Fibroblast of villous mesenchyme (primary cell): ENCODE measurements at regions not wholly inside any gene's neighbourhood (a gene's known extent, or its start where the extent isn't known, plus 50 kb on each side); places are given as distances from the start of the nearest gene placed in this dataset.

ENCODE experiments used
- DNase-seq: peaks from one replicate; pipeline ENCODE4 v3.0.0-alpha.2; 2010; ENCODE audit warnings: low read depth
- H3K4me3 ChIP-seq: 2 replicates; pipeline ENCODE4 v1.5.1; 2011; ENCODE audit warnings: low read depth, mild to moderate bottlenecking, low read length
- CTCF ChIP-seq: IDR thresholded peaks from 2 replicates; pipeline ENCODE4 v1.5.1; 2012; ENCODE audit warnings: low read depth, mild to moderate bottlenecking, low read length; ENCODE audit not compliant: insufficient read depth

DNA sequence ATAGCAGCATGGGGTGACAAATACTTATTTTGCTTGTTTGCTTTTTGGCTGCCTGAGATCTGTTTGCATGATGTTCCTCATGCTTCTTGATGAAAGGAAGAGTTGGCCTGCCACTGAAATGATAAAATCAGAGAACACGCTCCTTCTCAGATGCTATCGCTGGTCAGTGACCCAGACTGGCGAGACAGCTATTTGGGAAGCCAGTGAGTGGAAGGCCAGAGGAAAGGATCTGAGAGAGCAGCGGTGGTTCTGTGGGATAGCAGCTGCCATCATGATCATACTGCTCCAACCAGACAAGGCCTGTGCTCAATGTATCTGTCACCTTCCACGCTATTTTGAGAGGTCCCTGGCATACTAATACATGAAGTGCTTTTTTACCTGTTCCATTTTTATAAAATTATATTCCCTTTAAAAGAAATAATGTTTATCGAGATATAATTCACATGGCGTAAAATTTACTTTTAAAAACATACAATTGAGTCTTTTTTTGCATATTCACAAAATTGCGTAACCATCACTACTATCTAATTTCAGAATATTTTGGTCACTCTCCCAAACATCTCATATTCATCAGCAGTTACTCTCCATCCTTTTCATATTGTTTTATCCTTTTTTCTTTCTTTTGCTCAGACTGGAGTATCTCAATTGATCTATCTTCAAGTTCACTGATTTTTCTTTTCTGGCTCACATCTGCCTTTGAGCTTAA, 695.1 kb downstream of the TNS3 start:
- DNase-seq, result no peak
- no peak overlapping the region for H3K4me3 ChIP-seq
- no peak for TF ChIP-seq CTCF

DNA sequence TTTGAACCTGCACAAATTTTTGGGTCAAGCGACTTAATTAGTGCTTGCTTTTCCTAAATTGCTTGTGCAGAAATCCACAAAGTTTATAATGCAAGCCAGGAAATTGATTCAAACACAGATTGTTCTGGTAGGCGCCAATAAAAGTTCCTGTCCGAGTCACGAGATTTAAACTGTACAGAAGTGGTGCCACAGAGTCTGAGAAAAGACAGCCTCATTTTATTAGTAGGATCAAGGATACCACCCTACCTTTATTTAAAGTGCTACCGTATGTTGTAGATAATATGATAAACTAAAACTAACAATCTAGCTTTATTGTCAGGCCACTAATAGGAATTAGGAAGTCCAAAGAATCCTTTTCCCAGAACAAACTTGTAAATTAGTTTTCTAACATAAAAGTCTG, 696.7 kb downstream of the TNS3 start:
- DNase-seq, result no peak
- no peak overlapping the region for H3K4me3 ChIP-seq
- no peak for TF ChIP-seq CTCF

GRCh38 chr7:46881507-46882127, 700.3 kb downstream of the TNS3 start:
- no peak for TF ChIP-seq CTCF
- H3K4me3 ChIP-seq, result no peak overlapping the region
- no peak for DNase-seq

GRCh38 chr7:46880508-46881196, 701.3 kb downstream of the TNS3 start:
- DNase-seq, result no peak
- H3K4me3 ChIP-seq, result no peak overlapping the region
- TF ChIP-seq CTCF, result no peak

DNA sequence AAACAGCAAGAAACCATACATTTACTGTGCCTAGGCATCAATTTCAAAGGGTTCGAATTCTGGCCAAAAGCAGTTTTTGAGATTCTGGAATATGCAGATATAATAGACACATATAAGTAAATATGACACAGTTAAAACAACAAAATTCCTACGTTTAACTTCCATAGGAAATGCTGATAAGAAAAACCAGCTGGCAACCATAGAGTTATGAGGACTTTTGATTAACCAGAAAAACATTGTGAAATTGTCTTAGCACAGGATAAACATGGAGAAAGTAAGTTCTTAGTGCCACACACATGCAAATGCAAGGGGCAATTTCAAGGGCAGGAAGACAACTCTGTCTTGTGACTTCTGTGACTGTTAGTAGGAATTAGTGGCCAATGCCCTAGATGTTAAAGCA, 702.1 kb downstream of the TNS3 start:
- no peak for TF ChIP-seq CTCF
- H3K4me3 ChIP-seq, result no peak overlapping the region
- DNase-seq, result peak; percentile 57

DNA sequence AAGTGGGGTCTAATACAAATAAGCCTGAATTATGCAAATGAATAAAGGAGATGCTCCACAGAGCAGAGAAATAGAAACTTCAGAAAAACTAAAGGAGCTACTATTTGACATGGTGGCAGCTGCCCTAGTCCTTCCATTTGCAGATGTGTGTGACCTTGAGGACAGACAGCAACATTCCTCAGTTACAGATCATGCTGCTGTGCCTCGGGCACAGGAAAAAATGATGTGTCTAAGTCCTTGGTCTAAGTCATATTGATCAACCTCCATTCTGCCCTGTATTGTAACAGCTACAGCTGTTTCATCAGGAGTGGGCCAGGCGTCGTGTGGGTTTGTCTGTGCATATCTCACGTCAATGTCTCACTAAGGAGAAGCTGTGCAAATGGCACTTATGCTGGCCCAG, 710.4 kb downstream of the TNS3 start:
- TF ChIP-seq CTCF, result no peak
- no peak overlapping the region for H3K4me3 ChIP-seq
- no peak for DNase-seq
